ENCODE measurements at regions not wholly inside any gene's neighbourhood (a gene's known extent, or its start where the extent isn't known, plus 50 kb on each side); places are given as distances from the start of the nearest gene placed in this dataset.
"Not testable (repeated sequence)": the region's sequence is repeated elsewhere in the genome, so short reads cannot be mapped to it uniquely, and the experiment has no call there.

DNA sequence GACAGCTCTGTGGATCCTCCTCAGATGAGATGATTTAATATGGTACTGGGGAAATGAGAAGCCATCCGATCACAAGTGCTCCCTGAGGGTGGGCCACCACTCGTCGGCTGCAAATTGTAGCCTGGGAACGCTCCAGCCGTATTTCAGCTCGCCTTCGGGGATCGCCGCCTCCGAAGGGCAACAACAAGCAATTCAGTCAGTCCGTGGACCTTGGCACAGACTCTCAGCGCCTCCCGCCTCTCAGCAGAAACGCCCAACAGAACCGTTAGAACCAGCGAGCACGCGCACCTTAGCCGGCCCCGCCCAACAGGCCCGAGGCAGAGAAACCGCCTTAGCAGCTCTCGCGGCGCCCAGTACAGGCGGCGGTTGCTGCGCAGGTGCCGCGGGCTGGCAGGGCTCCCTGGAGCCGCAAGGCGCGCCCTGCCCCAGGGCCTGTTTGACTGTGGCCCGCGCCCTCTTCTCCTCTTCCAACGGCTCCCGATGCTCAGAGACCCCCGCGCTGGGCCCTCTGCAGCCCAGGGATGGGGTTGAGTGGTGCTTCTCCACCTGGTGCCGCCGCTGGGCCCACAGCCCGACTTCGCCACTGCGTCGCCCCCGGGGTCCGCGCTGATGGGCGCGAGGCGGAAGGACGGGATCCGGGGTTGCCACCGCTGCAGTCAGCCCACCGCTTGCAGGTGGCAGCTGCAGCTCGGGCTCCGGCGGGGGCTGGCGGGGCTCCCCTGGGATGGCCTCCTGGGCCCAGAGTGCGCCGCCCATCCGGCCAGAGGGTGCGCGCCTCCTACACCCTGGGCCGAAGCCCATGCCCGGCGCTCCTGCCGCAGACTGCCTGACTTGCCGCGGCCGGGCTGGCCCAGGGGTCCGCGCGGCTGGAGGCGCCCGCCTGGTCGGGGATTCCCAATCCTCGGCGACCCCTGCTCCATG is 77.9 kb upstream of the PABPC3 start:
- not testable (repeated sequence) for TF ChIP-seq MXD4 (CRISPR knock-in tag; IDR thresholded peaks at IDR 0.05; ENCODE audit: borderline replicate concordance); ATF1 (CRISPR knock-in tag; IDR thresholded peaks at IDR 0.05); ZNF671 (CRISPR knock-in tag; IDR thresholded peaks at IDR 0.05); TCF7 (CRISPR knock-in tag; IDR thresholded peaks at IDR 0.05; ENCODE audit: low read depth); FOXJ3 (CRISPR knock-in tag; IDR thresholded peaks at IDR 0.05; ENCODE audit: borderline replicate concordance); CREB1 (CRISPR knock-in tag; IDR thresholded peaks at IDR 0.05); TEAD4 (CRISPR knock-in tag; IDR thresholded peaks at IDR 0.05)
- TF ChIP-seq, protein P1, sequence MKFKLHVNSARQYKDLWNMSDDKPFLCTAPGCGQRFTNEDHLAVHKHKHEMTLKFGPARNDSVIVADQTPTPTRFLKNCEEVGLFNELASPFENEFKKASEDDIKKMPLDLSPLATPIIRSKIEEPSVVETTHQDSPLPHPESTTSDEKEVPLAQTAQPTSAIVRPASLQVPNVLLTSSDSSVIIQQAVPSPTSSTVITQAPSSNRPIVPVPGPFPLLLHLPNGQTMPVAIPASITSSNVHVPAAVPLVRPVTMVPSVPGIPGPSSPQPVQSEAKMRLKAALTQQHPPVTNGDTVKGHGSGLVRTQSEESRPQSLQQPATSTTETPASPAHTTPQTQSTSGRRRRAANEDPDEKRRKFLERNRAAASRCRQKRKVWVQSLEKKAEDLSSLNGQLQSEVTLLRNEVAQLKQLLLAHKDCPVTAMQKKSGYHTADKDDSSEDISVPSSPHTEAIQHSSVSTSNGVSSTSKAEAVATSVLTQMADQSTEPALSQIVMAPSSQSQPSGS (CRISPR knock-in tag; IDR thresholded peaks at IDR 0.05; ENCODE audit: borderline replicate concordance, low read depth) = not testable (repeated sequence)
- TF ChIP-seq, protein P2, sequence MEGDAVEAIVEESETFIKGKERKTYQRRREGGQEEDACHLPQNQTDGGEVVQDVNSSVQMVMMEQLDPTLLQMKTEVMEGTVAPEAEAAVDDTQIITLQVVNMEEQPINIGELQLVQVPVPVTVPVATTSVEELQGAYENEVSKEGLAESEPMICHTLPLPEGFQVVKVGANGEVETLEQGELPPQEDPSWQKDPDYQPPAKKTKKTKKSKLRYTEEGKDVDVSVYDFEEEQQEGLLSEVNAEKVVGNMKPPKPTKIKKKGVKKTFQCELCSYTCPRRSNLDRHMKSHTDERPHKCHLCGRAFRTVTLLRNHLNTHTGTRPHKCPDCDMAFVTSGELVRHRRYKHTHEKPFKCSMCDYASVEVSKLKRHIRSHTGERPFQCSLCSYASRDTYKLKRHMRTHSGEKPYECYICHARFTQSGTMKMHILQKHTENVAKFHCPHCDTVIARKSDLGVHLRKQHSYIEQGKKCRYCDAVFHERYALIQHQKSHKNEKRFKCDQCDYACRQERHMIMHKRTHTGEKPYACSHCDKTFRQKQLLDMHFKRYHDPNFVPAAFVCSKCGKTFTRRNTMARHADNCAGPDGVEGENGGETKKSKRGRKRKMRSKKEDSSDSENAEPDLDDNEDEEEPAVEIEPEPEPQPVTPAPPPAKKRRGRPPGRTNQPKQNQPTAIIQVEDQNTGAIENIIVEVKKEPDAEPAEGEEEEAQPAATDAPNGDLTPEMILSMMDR (IDR thresholded peaks at IDR 0.05) = not testable (repeated sequence)
- TF ChIP-seq, protein P3, sequence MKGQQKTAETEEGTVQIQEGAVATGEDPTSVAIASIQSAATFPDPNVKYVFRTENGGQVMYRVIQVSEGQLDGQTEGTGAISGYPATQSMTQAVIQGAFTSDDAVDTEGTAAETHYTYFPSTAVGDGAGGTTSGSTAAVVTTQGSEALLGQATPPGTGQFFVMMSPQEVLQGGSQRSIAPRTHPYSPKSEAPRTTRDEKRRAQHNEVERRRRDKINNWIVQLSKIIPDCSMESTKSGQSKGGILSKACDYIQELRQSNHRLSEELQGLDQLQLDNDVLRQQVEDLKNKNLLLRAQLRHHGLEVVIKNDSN (CRISPR knock-in tag; IDR thresholded peaks at IDR 0.05) = not testable (repeated sequence)
- TF ChIP-seq, protein P4, sequence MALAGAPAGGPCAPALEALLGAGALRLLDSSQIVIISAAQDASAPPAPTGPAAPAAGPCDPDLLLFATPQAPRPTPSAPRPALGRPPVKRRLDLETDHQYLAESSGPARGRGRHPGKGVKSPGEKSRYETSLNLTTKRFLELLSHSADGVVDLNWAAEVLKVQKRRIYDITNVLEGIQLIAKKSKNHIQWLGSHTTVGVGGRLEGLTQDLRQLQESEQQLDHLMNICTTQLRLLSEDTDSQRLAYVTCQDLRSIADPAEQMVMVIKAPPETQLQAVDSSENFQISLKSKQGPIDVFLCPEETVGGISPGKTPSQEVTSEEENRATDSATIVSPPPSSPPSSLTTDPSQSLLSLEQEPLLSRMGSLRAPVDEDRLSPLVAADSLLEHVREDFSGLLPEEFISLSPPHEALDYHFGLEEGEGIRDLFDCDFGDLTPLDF (CRISPR knock-in tag; IDR thresholded peaks at IDR 0.05) = not testable (repeated sequence)
- peak; percentile 48; the same call in 1 of the 2 replicates for TF ChIP-seq SP1 (CRISPR knock-in tag; conservative IDR thresholded peaks at IDR 0.05)
